Esophagus squamous epithelium (tissue), 4 donors: ENCODE measurements at regions not wholly inside any gene's neighbourhood (a gene's known extent, or its start where the extent isn't known, plus 50 kb on each side); places are given as distances from the start of the nearest gene placed in this dataset.

ENCODE experiments used
- CTCF ChIP-seq, 6 experiments: fragments of 450-650 bp in 4 of 6; fragments of 200-600 bp in 2 of 6; sonication (generic) in 2 of 6; IDR thresholded peaks; one replicate each; pipeline ENCODE4 v1.5.1; 2016 to 2019; ENCODE audit warnings: antibody characterized with exemption in 6 of 6, mild to moderate bottlenecking in 4 of 6, moderate library complexity in 4 of 6
- POLR2A ChIP-seq, 4 donors: fragments of 450-650 bp; IDR thresholded peaks; one replicate each; pipeline ENCODE4 v1.6.1; 2017; ENCODE audit warnings: antibody characterized with exemption in 4 of 4, mild to moderate bottlenecking in 4 of 4, moderate library complexity in 3 of 4

GRCh38 chr13:73894995-73895571, 239.1 kb downstream of the KLF12 start:
- TF ChIP-seq CTCF (IDR thresholded peaks at IDR 0.05) (no peak), POLR2A (IDR thresholded peaks at IDR 0.05) (no peak)
